Occipital lobe (tissue), 1 donor: ENCODE measurements at regions not wholly inside any gene's neighbourhood (a gene's known extent, or its start where the extent isn't known, plus 50 kb on each side); places are given as distances from the start of the nearest gene placed in this dataset.

Experiments used
- DNase-seq: peaks from one replicate; lab custom pipeline; 2025; lab: John Stamatoyannopoulos, UW

DNA sequence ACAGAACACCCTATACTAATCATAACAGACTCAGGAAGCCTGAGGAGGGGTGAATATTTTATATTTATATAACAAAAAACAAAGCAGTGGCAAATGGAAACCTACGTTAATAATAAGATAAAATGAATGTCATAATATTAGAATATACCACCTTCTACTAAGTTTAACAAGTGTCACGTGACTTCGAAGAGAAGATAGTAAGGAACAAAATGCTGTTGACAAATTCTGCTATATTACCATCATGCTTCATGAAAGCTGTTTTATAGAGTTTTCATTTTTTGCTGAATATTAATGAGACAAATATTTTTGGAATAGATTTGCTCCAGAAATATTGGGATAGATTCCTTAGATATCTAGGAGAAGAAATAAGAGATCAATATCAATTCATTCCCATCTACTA lies 450.6 kb upstream of the DCN start:
- no peak for DNase-seq

DNA sequence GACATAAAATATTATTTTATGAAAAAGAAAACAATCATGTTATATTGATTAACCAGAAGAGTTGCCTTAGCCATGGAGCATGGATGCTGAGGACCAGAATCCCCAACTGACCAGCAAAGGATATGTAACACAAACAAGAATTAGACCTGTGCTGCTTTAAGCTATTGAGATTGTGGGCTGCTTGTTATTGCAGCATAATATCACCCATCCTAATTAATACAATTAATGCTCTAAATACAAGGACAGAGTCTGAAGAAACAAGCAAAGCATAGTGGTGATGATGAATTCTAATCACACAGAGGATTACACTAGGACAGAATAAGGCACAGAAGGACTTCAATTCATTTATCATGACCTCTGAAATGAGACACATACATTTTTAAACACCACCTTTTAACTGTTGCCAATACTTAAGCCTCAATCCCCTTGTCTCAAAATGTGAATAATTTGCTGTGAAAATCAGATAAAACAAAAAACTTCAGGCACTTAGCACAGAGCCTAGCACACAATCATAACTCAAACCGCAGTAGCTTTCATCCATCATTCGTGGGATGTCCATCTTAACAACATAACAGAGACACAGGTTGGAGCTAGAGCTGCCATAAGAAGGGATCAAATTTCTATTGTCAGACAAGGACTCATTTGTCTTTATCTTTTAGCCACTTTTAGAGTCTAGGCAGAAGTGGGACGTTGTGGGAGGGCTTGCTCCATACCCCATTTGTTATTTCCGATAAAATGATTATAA lies 449.6 kb upstream of the DCN start:
- DNase-seq = no peak

GRCh38 chr12:91630596-91631293 lies 448.1 kb upstream of the DCN start:
- DNase-seq = no peak

GRCh38 chr12:91630083-91630482 lies 447.5 kb upstream of the DCN start:
- DNase-seq = no peak

- no peak for DNase-seq
Measured at GRCh38 chr12:91629440-91629839, 446.8 kb upstream of the DCN start.

GRCh38 chr12:91628656-91629055 lies 446.0 kb upstream of the DCN start:
- DNase-seq = no peak

DNA sequence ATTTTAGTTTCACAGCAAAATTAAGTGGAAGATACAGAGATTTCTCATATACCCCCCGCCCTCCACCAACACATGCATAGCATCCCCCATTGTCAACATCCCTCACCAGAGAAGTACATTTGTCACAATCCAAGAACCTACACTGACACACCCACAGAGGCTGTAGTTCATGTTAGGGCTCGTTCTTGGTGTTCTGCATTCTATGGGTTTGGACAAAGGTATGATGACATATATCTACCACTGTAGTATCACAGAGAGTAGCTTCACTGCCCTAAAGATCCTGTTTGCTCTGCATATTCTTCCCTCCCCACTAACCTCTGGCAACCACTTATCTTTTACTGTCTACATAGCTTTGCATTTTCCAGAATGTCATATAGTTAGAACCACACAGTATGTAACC lies 444.6 kb upstream of the DCN start:
- no peak for DNase-seq

DNA sequence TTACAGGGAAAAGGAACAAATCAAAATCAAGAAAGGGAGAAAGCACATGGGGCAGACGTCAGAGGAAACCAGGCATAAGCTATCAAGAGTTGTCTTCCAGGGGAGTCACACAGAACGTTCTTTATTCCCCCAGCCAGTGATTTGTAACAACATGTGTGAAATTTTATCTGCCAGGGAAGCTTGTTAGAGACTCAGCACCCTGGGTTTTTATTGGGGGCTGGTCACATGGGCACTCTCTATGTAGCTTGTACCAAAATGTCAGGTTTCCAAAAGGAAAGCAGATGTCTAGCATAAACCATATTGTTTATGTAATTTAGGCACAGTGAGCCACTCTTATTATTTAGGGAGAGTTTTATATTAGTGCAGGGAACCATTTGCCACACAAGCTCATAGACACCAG lies 440.4 kb upstream of the DCN start:
- no peak for DNase-seq

- DNase-seq = no peak
Measured at GRCh38 chr12:91622037-91622436, 439.4 kb upstream of the DCN start.

DNA sequence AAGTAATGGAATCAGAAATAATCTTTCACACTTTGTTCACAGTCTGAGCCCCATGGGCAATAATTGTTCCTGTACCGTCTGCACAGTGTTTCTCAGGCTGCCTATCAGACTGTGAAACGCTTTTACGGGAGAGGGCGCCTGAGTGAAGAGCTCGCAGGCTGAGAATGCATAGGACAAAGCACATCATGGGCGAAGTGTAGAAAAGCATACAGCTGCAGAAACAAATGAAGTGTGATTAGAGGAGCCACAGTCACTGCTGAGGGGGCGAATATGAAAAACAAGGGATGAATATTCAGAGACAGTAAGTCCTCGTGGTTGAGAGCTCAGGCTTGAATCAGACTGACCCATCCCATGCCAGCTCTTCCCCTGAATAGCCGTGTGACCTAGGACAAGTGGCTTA lies 438.4 kb upstream of the DCN start:
- DNase-seq = no peak

DNA sequence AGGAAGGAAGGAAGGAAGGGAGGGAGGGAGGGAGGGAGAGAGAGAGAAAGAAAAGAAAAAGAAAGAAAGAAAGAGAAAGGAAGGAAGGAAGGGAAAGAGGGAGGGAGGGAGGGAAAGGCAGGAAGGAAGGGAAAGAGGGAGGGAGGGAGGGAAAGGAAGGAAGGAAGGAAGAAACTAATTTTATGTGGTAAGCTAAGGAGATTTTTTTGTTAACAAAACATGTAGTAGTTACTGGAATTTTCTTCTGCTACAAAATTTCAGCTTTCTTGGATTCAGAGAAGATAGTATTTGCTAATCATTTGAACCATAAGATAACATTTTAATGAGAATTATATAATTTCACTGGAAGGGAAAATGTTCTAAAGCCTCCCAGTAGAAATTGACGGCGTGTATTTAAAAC lies 437.8 kb upstream of the DCN start:
- DNase-seq = no peak

GRCh38 chr12:91618281-91618680 lies 435.7 kb upstream of the DCN start:
- DNase-seq = no peak

DNA sequence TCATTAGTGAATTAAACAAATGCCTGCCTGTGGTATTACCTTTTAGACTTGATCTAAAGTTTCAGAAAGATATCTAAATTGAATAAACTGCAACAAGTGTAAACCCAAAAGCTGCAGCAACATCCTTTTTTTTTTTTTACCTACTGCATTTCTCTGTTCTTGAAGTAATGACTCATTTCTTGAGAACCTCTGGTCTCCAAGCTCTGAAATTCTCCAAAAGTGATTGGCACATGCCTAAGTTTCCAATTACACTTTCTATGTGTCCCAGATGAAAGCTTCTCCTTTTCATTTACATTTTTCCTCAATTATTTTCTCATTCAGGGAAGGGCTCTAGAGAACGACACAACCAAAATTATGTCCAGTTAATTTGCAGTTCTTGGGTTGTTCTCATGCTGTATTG lies 435.2 kb upstream of the DCN start:
- no peak for DNase-seq

- no peak for DNase-seq
Measured at GRCh38 chr12:91616416-91616815, 433.8 kb upstream of the DCN start.

GRCh38 chr12:91613223-91613779 lies 430.7 kb upstream of the DCN start:
- DNase-seq = no peak

DNA sequence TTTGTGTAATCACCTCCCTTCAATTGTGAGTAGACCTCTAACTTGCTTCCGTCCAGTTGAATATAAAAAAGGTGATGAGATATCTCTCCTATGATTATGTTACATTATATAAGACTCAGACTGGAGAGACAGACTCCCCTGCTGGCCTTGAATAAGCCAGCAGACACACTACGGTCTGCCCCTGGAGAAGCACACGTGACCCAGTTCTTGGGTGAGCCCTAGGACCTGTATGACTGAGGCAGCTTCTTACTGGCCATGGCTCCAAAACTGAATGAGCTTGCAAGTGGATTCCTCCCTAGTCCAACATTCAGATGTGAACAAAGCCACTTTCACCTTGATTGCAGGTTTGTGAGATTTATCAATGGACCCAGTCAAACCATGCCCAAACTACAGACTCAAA lies 427.9 kb upstream of the DCN start:
- DNase-seq = no peak

GRCh38 chr12:91609283-91609682 lies 426.7 kb upstream of the DCN start:
- no peak for DNase-seq

DNA sequence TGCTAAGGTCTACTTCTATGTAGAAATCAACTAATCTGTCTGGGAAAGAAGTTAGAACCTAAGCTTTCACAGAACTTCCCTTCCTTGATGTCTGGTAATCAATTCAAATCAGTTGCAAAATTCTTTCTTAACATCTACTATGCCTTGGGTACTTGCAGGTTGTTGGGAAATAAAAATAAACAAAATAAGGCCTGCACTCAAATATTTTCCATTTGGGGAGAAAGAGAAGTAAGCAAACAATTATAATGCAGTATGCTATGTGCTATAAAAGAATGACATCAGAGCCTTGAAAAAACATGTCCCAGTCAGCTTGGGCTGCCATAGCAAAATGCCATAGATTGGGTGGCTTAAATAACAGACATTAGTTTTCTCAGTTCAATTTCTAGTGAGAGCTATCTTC lies 425.9 kb upstream of the DCN start:
- DNase-seq = no peak

DNA sequence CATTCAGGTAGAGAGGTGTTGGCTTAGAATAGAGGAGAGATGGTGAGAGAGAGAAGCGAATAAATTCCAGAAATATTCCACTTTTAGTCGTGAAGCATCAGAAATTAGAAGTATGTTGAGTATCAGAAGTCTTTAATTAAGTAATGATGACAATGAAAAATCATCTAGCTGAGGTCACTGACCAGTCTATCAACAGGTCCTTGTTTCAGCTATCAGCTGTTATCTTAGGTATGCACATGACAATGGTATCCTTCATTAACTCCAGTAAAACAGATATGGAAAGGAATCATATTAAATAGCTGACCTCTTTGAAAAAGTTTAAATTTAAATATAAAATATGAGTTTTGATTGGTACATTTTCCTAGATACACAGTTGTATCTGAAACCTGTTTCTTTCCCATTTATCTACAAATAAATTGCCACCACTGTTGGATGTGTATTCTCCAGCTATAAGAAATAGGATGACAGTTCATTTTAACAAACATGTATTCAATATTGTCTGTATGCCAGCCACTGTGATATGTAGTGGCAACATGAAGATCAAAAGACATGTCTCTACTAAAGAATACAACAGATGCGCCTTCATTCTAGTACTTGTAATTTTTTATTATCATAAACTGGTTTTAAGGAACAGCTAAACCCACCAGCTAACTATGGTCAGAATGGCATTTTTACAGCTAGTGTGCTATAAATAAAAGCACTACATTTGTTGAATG lies 424.2 kb upstream of the DCN start:
- DNase-seq = no peak

GRCh38 chr12:91604897-91605296 lies 422.3 kb upstream of the DCN start:
- no peak for DNase-seq

DNA sequence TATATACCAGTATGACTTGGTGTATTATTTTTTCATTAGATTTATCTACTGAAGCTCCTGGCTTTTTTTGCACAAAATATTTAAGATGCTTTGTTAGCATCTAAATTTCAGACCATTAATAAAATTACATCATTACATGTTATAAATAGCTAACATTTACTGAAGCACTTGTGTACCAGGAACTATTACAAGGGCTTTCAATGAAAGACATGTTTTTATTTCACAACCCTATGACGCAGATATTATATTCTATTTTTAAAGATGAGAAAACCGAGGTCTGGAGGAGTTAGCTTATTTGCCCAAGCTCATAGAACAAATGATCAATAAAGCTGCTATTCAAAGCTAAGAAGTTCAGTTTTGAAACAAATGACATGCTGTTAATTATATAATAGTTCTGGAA lies 420.4 kb upstream of the DCN start:
- no peak for DNase-seq

DNA sequence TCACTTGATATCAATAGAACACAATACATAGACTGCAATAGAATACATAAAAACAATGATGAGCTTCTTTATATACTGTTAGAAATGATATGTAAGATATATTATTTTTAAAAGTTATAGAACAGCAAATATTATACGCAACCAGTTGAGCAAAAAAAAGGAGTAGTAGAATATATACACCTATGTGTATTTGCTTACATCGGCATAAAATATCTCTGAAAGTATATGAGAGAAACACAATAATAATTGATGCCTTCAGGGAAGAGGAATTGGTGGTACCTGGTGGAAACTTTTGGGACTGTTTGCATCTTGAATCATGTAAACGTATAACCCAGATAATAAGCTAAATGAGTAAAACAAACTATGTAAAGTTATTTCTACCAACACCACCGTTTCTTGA lies 418.4 kb upstream of the DCN start:
- DNase-seq = no peak
